H1 (cell line): ENCODE measurements at regions not wholly inside any gene's neighbourhood (a gene's known extent, or its start where the extent isn't known, plus 50 kb on each side); places are given as distances from the start of the nearest gene placed in this dataset.

Source experiments
- CTCF ChIA-PET: fragments of 300-600 bp; sonication (Branson Sonifier 250); formaldehyde crosslinking; loops from one replicate; lab custom pipeline; 2021; ENCODE audit not compliant: partially characterized antibody; lab: Charles Lee
- POLR2A ChIA-PET: fragments of 300-600 bp; sonication (Branson Sonifier 250); formaldehyde crosslinking; loops from one replicate; lab custom pipeline; 2021; ENCODE audit warnings: inconsistent platforms; ENCODE audit not compliant: partially characterized antibody; lab: Charles Lee
- DNase-seq, 2 experiments: peaks; one replicate each; pipeline versions ENCODE4 v3.0.0 to v3.0.0-alpha.2; 2010 to 2022; ENCODE audit warnings: low spot score in 2 of 2, low read depth in 1 of 2, mixed read lengths in 1 of 2
- FAIRE-seq: peaks from 2 replicates; lab custom pipeline; 2011; peaks lifted over from hg19 to GRCh38; lab: Jason Lieb, UNC
- H2AFZ ChIP-seq: 2 replicates; pipeline ENCODE4 v1.8.1; 2012; ENCODE audit warnings: low read length, inconsistent platforms
- H2AK5ac ChIP-seq: 2 replicates; pipeline ENCODE4 v1.6.1; 2013; ENCODE audit warnings: low read depth, low read length
- H2BK120ac ChIP-seq: replicated peaks from 2 replicates; pipeline ENCODE3; 2013; ENCODE audit warnings: low read depth, low read length, inconsistent platforms
- H2BK12ac ChIP-seq: 2 replicates; pipeline ENCODE4 v1.6.1; 2013; ENCODE audit warnings: low read depth, low read length
- H2BK15ac ChIP-seq: 2 replicates; pipeline ENCODE4 v1.6.1; 2013; ENCODE audit warnings: low read length
- H2BK20ac ChIP-seq: 2 replicates; pipeline ENCODE4 v1.6.1; 2013; ENCODE audit warnings: low read length
- H2BK5ac ChIP-seq: 2 replicates; pipeline ENCODE4 v1.6.1; 2013; ENCODE audit warnings: low read depth, low read length
- H3K14ac ChIP-seq: 2 replicates; pipeline ENCODE4 v1.6.1; 2013; ENCODE audit warnings: inconsistent platforms; ENCODE audit not compliant: insufficient read length
- H3K18ac ChIP-seq: 2 replicates; pipeline ENCODE4 v1.6.1; 2013; ENCODE audit warnings: low read length; ENCODE audit errors: extremely low read depth
- H3K23ac ChIP-seq: 2 replicates; pipeline ENCODE4 v1.6.1; 2013; ENCODE audit warnings: inconsistent platforms; ENCODE audit not compliant: insufficient read length
- H3K23me2 ChIP-seq: 2 replicates; pipeline ENCODE4 v1.6.1; 2013; ENCODE audit warnings: low read depth, low read length
- H3K27ac ChIP-seq: 2 replicates; pipeline ENCODE4 v1.6.1; 2011; ENCODE audit warnings: low read depth, low read length, inconsistent platforms
- H3K27me3 ChIP-seq, 4 experiments: replicated peaks in 1 of 4; 1 replicate in 1 of 4; 2 replicates in 3 of 4; pipeline versions ENCODE4 v1.6.1 to v1.8.1; 2011 to 2013; ENCODE audit warnings: low read length in 3 of 4, mild to moderate bottlenecking in 3 of 4, inconsistent platforms in 2 of 4, mixed read lengths in 2 of 4, moderate library complexity in 1 of 4; ENCODE audit not compliant: control insufficient read depth in 3 of 4, insufficient read depth in 3 of 4; ENCODE audit errors: extremely low read depth in 1 of 4
- H3K36me3 ChIP-seq, 4 experiments: 2 replicates each; pipeline versions ENCODE4 v1.6.1 to v1.8.1; 2011 to 2013; ENCODE audit warnings: mild to moderate bottlenecking in 4 of 4, low read length in 3 of 4, moderate library complexity in 2 of 4, control low read depth in 1 of 4, inconsistent platforms in 1 of 4; ENCODE audit not compliant: insufficient read depth in 4 of 4, control insufficient read depth in 2 of 4
- H3K4ac ChIP-seq: replicated peaks from 2 replicates; pipeline ENCODE3; 2013; ENCODE audit warnings: low read length, low read depth, mixed read lengths, inconsistent platforms; ENCODE audit not compliant: insufficient read length
- H3K4me1 ChIP-seq, 4 experiments: replicated peaks in 1 of 4; 1 replicate in 1 of 4; 2 replicates in 3 of 4; pipeline versions ENCODE4 v1.6.1 to v1.8.1; 2011 to 2013; ENCODE audit warnings: low read length in 3 of 4, inconsistent platforms in 2 of 4, mixed read lengths in 1 of 4; ENCODE audit not compliant: insufficient read depth in 4 of 4, control insufficient read depth in 3 of 4
- H3K4me2 ChIP-seq, 2 experiments: 2 replicates each; pipeline versions ENCODE4 v1.6.1 to v1.8.1; 2011 to 2013; ENCODE audit warnings: low read depth in 2 of 2, low read length in 2 of 2, control low read depth in 1 of 2, inconsistent platforms in 1 of 2, mild to moderate bottlenecking in 1 of 2; ENCODE audit not compliant: insufficient read depth in 1 of 2
- H3K4me3 ChIP-seq, 4 experiments: fragments of 200-600, 300-600 bp in 1 of 4; sonication (generic), shearing (Covaris generic), sonication (Bioruptor Twin) in 1 of 4; 2 replicates each; pipeline versions ENCODE4 v1.5.1 to v1.8.1; 2011 to 2016; ENCODE audit warnings: low read length in 4 of 4, low read depth in 3 of 4, control low read depth in 2 of 4, inconsistent platforms in 2 of 4, mild to moderate bottlenecking in 2 of 4, mixed read lengths in 1 of 4, moderate library complexity in 1 of 4; ENCODE audit not compliant: insufficient read depth in 2 of 4; ENCODE audit errors: extremely low read depth in 1 of 4
- H3K56ac ChIP-seq: replicated peaks from 2 replicates; pipeline ENCODE3; 2013; ENCODE audit warnings: low read depth, mild to moderate bottlenecking, mixed read lengths, low read length, inconsistent platforms; ENCODE audit not compliant: insufficient read length
- H3K79me1 ChIP-seq: 2 replicates; pipeline ENCODE4 v1.6.1; 2013; ENCODE audit warnings: low read depth, low read length, control low read depth
- H3K79me2 ChIP-seq, 2 experiments: 2 replicates each; pipeline versions ENCODE4 v1.6.1 to v1.8.1; 2012 to 2013; ENCODE audit warnings: low read length in 2 of 2, mild to moderate bottlenecking in 2 of 2, inconsistent platforms in 1 of 2; ENCODE audit not compliant: insufficient read depth in 2 of 2, control insufficient read depth in 1 of 2
- H3K9ac ChIP-seq, 4 experiments: replicated peaks in 1 of 4; 1 replicate in 1 of 4; 2 replicates in 3 of 4; pipeline versions ENCODE4 v1.6.1 to v1.8.1; 2011 to 2013; ENCODE audit warnings: low read depth in 3 of 4, low read length in 3 of 4, control low read depth in 2 of 4, mild to moderate bottlenecking in 2 of 4, moderate library complexity in 2 of 4, inconsistent platforms in 1 of 4; ENCODE audit errors: extremely low read depth in 1 of 4
- H3K9me3 ChIP-seq, 2 experiments: 2 replicates each; pipeline versions ENCODE4 v1.6.1 to v1.8.1; 2012 to 2013; ENCODE audit warnings: mild to moderate bottlenecking in 2 of 2, moderate library complexity in 2 of 2, control low read depth in 1 of 2, inconsistent platforms in 1 of 2, low read depth in 1 of 2, low read length in 1 of 2, mixed read lengths in 1 of 2; ENCODE audit not compliant: insufficient read depth in 2 of 2
- H4K20me1 ChIP-seq, 2 experiments: replicated peaks in 1 of 2; 2 replicates each; pipeline versions ENCODE3 to v1.8.1; 2011 to 2013; ENCODE audit warnings: inconsistent platforms in 2 of 2, low read length in 2 of 2, mild to moderate bottlenecking in 1 of 2; ENCODE audit not compliant: insufficient read depth in 2 of 2, control insufficient read depth in 1 of 2
- H4K5ac ChIP-seq: 2 replicates; pipeline ENCODE4 v1.6.1; 2013; ENCODE audit warnings: low read length, low read depth, mixed read lengths, inconsistent platforms; ENCODE audit not compliant: insufficient read length
- H4K8ac ChIP-seq: 2 replicates; pipeline ENCODE4 v1.8.0; 2013; ENCODE audit warnings: mild to moderate bottlenecking, moderate library complexity, low read length, inconsistent platforms; ENCODE audit not compliant: insufficient read depth; ENCODE audit errors: extremely low read depth
- H4K91ac ChIP-seq: replicated peaks from 2 replicates; pipeline ENCODE3; 2013; ENCODE audit warnings: low read length, mixed read lengths, inconsistent platforms; ENCODE audit not compliant: insufficient read length
- BACH1 ChIP-seq: IDR thresholded peaks from 2 replicates; pipeline ENCODE4 v1.6.1; 2012; ENCODE audit warnings: low read length, improper control_type of control experiment
- SIRT6 ChIP-seq: IDR thresholded peaks from one replicate; pipeline ENCODE4 v1.7.1; 2012; ENCODE audit warnings: low read length, inconsistent platforms
- SP2 ChIP-seq: IDR thresholded peaks from 2 replicates; pipeline ENCODE4 v1.6.1; 2012; ENCODE audit warnings: mild to moderate bottlenecking, low read length, inconsistent platforms
- SP4 ChIP-seq: IDR thresholded peaks from 2 replicates; pipeline ENCODE4 v1.6.1; 2012; ENCODE audit warnings: low read length, inconsistent platforms
- TBP ChIP-seq: IDR thresholded peaks from 2 replicates; pipeline ENCODE4 v1.6.1; 2011; ENCODE audit warnings: low read depth, low read length, improper control_type of control experiment
- YY1 ChIP-seq: IDR thresholded peaks from 2 replicates; pipeline ENCODE4 v1.6.1; 2011; ENCODE audit warnings: low read depth, mild to moderate bottlenecking, low read length
- WGBS, 2 experiments: shearing (Covaris generic) in 1 of 2; methylation state at CpG; one replicate each; pipeline versions ENCODE4 v1.1.6 to v1.1.7; 2013 to 2015; ENCODE audit warnings: low lambda C conversion rate in 2 of 2, mixed read lengths in 2 of 2, inconsistent platforms in 1 of 2, low coverage in 1 of 2, missing lambda C conversion rate in 1 of 2; ENCODE audit not compliant: insufficient replicate concordance in 2 of 2, insufficient coverage in 1 of 2, insufficient read length in 1 of 2; ENCODE audit errors: extremely low coverage in 1 of 2, missing lambda C conversion rate in 1 of 2; 5-methylcytosine and 5-hydroxymethylcytosine counted together

DNA sequence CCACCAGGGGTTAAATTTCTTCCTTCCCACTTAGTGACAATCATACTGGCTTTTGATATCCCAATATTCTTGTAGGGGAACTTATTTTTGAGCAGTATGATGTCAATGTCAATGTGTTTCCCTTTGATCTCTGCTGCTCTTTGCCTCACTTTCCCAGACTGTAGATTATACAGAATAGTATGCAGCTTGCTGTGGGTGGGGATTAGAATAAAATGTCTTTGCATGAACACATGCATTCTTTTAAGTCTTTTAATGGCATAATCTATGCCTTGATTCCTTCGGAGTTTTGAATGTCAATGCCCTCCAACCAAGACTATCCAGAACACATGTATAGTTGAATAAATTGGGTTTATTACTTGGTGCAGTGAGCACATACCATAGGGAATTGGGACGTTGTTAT is 125.5 kb downstream of the IL20RB start (continued):
- no peak for TF ChIP-seq YY1

GRCh38 chr3:137084586-137084985 is 126.8 kb downstream of the IL20RB start:
- Histone ChIP-seq H3K79me1 (no peaks in the 10 kb centered on the region), H3K23ac (no peak overlapping the region), H2BK12ac (no peak overlapping the region), H3K27me3 (no peaks in the 10 kb centered on the region), H3K4me1 (no peaks in the 10 kb centered on the region), H4K8ac (no peak overlapping the region), H3K36me3 (no peaks in the 10 kb centered on the region), H3K56ac (no peak overlapping the region), H2BK15ac (no peak overlapping the region), H3K27ac (no peak overlapping the region), H3K4me2 (no peak overlapping the region), H3K4ac (no peak overlapping the region), H4K20me1 (no peaks in the 10 kb centered on the region), H4K91ac (no peak overlapping the region), H2BK5ac (no peak overlapping the region), H3K9me3 (no peaks in the 10 kb centered on the region), H3K79me2 (no peaks in the 10 kb centered on the region), H3K4me3 (no peak overlapping the region), H2AK5ac (no peak overlapping the region), H3K23me2 (no peaks in the 10 kb centered on the region; the same call in 1 of the 2 replicates), H2AFZ (0 out of 2 replicates have a peak overlapping the region, but pooled peaks have one; percentile 28), H3K9ac (no peak overlapping the region), H4K5ac (no peak overlapping the region), H2BK20ac (no peak overlapping the region), H3K14ac (no peak overlapping the region), H2BK120ac (no peak overlapping the region), H3K18ac (no peak overlapping the region)
- WGBS, 2 experiments: 74% methylated on average over 3 of the region's 4 CpGs; no CpG with 5 or more reads in 1 of the 2 experiments
- FAIRE-seq (no peak), DNase-seq (no peak)
- POLR2A ChIA-PET: no interaction called here
- CTCF ChIA-PET: interaction anchor here (1.4 to 1.5 kb wide), 3 partner anchors 13 to 71 kb away, joined by 3 read pairs; no protein-coding TSS in a partner anchor
- TF ChIP-seq SP2 (no peak), BACH1 (no peak), TBP (no peak), SP4 (no peak), SIRT6 (no peak)
